Kidney (tissue), 13 donors: ENCODE measurements at regions not wholly inside any gene's neighbourhood (a gene's known extent, or its start where the extent isn't known, plus 50 kb on each side); places are given as distances from the start of the nearest gene placed in this dataset.

ENCODE experiments used
- DNase-seq, 5 donors: peaks; one replicate each; pipeline ENCODE4 v3.0.0-alpha.2; 2013 to 2020
- FAIRE-seq: peaks from 2 replicates; lab custom pipeline; 2012; peaks lifted over from hg19 to GRCh38; lab: Jason Lieb, UNC
- H3K27ac ChIP-seq, 2 donors: one replicate each; pipeline ENCODE4 v1.7.0; 2013; ENCODE audit warnings: low read depth in 2 of 2, low read length in 2 of 2, inconsistent platforms in 1 of 2
- H3K27me3 ChIP-seq: one replicate; pipeline ENCODE4 v1.7.1; 2013; ENCODE audit warnings: low read length, inconsistent platforms; ENCODE audit not compliant: control insufficient read depth, insufficient read depth
- H3K36me3 ChIP-seq, 3 donors: one replicate each; pipeline versions ENCODE4 v1.7.0 to v1.7.1; 2013; ENCODE audit warnings: low read length in 3 of 3, control low read depth in 1 of 3, inconsistent platforms in 1 of 3; ENCODE audit not compliant: insufficient read depth in 3 of 3, control insufficient read depth in 2 of 3
- H3K4me1 ChIP-seq, 3 donors: one replicate each; pipeline versions ENCODE4 v1.7.0 to v1.7.1; 2013; ENCODE audit warnings: low read length in 3 of 3, inconsistent platforms in 1 of 3, low read depth in 1 of 3; ENCODE audit not compliant: control insufficient read depth in 2 of 3, insufficient read depth in 2 of 3
- H3K4me3 ChIP-seq, 3 donors: one replicate each; pipeline versions ENCODE4 v1.7.0 to v1.8.1; 2013; ENCODE audit warnings: low read length in 3 of 3, control low read depth in 1 of 3, inconsistent platforms in 1 of 3
- H3K9ac ChIP-seq, 3 donors: one replicate each; pipeline versions ENCODE4 v1.7.0 to v1.7.1; 2013; ENCODE audit warnings: low read length in 3 of 3, control low read depth in 1 of 3, inconsistent platforms in 1 of 3
- H3K9me3 ChIP-seq, 3 donors: one replicate each; pipeline versions ENCODE4 v1.7.0 to v1.7.1; 2013; ENCODE audit warnings: low read length in 3 of 3, control low read depth in 1 of 3, inconsistent platforms in 1 of 3; ENCODE audit not compliant: control insufficient read depth in 2 of 3, insufficient read depth in 1 of 3
- intact Hi-C: fragments of 100-400 bp; cut with DNase I; formaldehyde crosslinking; loops from one replicate; pipeline ENCODE4 v1.11.1; 2022
- TF ChIP-seq, protein P1 (sequence below): IDR thresholded peaks from 3 replicates; pipeline ENCODE4 v1.5.1; 2012; ENCODE audit warnings: mild to moderate bottlenecking, moderate library complexity, borderline replicate concordance; ENCODE audit not compliant: insufficient read depth; ENCODE audit errors: extremely low read depth
- donor health status: control.
- donor health status: control.
- donor health status: control.
- donor health status: control.
- donor health status: control.
- donor health status: DM: yes; HTN: yes; CAD: no.
- donor health status: Normal renal cell carcinoma (clear cell type).

- Histone ChIP-seq H3K9ac (no peak overlapping the region), H3K4me1 (no peaks in the 10 kb centered on the region), H3K36me3 (no peaks in the 10 kb centered on the region), H3K27me3 (no peaks in the 10 kb centered on the region), H3K9me3 (no peaks in the 10 kb centered on the region), H3K27ac (no peak overlapping the region), H3K4me3 (no peak overlapping the region)
- DNase-seq (no peak), FAIRE-seq (no peak)
- TF ChIP-seq, protein P1, sequence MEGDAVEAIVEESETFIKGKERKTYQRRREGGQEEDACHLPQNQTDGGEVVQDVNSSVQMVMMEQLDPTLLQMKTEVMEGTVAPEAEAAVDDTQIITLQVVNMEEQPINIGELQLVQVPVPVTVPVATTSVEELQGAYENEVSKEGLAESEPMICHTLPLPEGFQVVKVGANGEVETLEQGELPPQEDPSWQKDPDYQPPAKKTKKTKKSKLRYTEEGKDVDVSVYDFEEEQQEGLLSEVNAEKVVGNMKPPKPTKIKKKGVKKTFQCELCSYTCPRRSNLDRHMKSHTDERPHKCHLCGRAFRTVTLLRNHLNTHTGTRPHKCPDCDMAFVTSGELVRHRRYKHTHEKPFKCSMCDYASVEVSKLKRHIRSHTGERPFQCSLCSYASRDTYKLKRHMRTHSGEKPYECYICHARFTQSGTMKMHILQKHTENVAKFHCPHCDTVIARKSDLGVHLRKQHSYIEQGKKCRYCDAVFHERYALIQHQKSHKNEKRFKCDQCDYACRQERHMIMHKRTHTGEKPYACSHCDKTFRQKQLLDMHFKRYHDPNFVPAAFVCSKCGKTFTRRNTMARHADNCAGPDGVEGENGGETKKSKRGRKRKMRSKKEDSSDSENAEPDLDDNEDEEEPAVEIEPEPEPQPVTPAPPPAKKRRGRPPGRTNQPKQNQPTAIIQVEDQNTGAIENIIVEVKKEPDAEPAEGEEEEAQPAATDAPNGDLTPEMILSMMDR, result no peak
- intact Hi-C loops, result no loop called here
These were observed 59.5 kb upstream of the PARP1 start for GRCh38 chr1:226467443-226467842.

DNA sequence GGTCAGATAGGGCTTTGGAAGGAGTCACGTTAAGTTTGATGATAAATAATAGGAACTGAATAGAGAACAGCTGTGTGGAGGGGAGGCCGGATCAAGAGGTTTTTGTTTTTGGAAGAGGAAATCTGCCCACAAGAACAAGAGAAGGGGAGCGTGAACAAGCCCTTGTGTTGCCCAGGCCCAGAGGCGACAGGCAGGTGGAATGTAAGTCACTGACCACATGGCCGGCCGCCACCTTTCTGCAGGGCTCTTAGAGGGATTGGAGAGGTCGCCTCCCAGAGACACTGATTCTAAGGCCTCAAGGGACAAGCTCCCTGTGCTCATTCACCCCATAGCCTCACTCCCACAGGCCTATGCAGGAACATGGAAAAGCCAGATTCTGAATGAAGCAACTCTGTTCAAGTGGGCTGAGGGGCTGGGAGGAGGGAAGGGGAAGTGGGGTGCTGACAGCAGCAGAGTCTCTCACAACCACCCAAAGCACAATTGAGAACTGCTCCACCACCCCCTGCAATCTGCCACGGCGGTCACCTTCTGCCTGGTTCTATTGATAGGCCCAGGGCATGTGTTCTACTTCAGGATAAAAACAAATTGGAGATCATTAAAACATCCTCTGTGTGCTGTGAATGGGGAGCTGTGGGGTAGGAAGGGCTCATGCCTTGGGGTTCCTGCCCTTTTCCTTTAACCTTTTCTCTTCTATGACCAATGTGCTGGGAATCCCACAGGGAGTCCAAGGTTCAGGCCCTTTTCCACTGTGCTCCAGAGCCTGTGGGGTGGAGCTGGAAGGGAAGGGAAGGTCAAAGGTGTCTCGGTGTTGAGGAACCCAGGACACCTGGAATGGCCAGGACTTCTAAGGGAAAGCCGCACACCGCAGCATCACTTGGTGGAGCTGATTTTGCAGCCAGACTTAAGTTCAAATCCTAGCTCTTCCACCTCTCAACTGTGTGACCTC, 63.3 kb upstream of the PARP1 start:
- H3K4me3 ChIP-seq, result no peak overlapping the region
- DNase-seq, result no peak
- H3K4me1 ChIP-seq, result no peaks in the 10 kb centered on the region
- H3K27me3 ChIP-seq, result no peaks in the 10 kb centered on the region
- no peak for FAIRE-seq
- TF ChIP-seq, protein P1, result no peak
- no peaks in the 10 kb centered on the region for H3K9me3 ChIP-seq
- intact Hi-C loops, result no loop called here
- no peak overlapping the region for H3K27ac ChIP-seq
- no peak overlapping the region for H3K9ac ChIP-seq
- no peaks in the 10 kb centered on the region for H3K36me3 ChIP-seq

DNA sequence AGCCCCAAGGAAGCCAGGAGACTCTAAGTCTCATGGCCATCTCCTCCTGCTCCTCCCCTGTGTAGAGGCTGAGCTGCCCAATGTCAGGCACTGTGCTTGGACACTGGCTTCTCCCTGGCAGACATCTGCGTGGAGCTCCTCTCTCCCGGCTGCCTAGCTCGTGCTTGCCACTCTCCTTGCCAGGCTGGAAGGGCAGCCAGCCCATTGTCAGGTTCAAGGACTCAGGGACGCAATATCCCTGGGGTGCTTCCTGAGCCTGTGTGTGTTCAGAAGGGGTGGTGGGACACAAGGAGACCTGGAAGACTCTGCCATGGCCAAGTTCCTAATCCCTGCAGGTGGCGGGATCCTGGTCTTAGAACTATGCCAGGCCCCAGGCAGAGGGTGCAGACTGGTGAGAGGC, 65.4 kb upstream of the PARP1 start:
- DNase-seq (no peak), FAIRE-seq (no peak)
- H3K36me3 ChIP-seq, result no peaks in the 10 kb centered on the region
- no peaks in the 10 kb centered on the region for H3K27me3 ChIP-seq
- H3K27ac ChIP-seq, result no peak overlapping the region
- intact Hi-C loops, result no loop called here
- no peaks in the 10 kb centered on the region for H3K9me3 ChIP-seq
- H3K4me1 ChIP-seq, result no peaks in the 10 kb centered on the region
- H3K9ac ChIP-seq, result no peak overlapping the region
- H3K4me3 ChIP-seq, result no peak overlapping the region
- TF ChIP-seq, protein P1, result no peak

DNA sequence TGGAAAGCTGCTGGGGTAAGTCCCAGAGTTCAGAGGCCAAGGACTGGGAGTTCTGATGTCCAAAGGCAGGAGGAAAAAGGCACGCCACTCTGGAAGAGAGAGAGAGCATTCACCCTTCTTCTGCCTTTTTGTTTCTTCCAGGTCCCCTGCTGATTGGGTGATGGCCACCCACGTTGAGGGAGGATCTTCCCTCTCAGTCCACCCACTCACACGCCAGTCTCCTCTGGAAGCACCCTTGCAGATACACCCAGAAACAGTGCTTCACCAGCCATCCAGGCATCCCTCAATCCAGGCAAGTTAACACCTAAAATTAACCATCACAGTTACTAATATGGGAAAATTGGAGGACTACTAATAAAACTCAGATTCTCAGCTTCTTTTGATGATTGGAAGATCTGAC, 66.1 kb upstream of the PARP1 start:
- Histone ChIP-seq H3K4me1 (no peaks in the 10 kb centered on the region), H3K4me3 (no peak overlapping the region), H3K9ac (no peak overlapping the region), H3K27me3 (no peaks in the 10 kb centered on the region), H3K36me3 (no peaks in the 10 kb centered on the region), H3K9me3 (no peaks in the 10 kb centered on the region), H3K27ac (no peak overlapping the region)
- no peak for DNase-seq
- TF ChIP-seq, protein P1, result no peak
- no peak for FAIRE-seq
- intact Hi-C loops, result no loop called here
